ENCODE measurements at regions not wholly inside any gene's neighbourhood (a gene's known extent, or its start where the extent isn't known, plus 50 kb on each side); places are given as distances from the start of the nearest gene placed in this dataset.
A peak's percentile ranks its signal among the peaks of the same experiment; 100 is the strongest.

DNA sequence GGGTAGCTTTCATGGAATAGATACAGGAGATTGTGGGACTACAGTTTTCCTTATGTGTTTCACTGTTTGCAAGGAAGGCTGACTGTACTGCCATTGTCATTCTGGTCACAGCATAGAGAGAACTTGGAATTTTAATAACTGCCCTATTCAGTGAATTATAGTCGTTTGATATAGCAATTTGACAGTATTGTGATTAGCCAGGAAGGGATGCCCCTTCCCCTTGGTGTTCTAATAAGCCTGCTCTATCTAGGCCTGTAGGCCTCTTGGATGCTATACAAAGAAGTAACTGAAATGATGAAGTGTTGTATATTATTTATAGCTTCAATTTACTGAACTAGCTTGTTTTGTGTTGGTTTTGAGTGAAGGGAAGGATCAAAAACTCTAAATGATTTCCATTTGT, 528.6 kb upstream of the CDH2 start:
- Mint-ChIP-seq H3K4me3 (no peak overlapping the region), H3K4me1 (ENCODE audit: low read depth) (peaks cover 11% of the 10 kb centered on the region; the same call in 1 of the 2 replicates), H3K9me3 (no peaks in the 10 kb centered on the region), H3K36me3 (ENCODE audit: low read depth) (no peaks in the 10 kb centered on the region), H3K27ac (no peak overlapping the region), H3K27me3 (ENCODE audit: insufficient read depth) (no peaks in the 10 kb centered on the region)
- TF ChIP-seq, protein P1, sequence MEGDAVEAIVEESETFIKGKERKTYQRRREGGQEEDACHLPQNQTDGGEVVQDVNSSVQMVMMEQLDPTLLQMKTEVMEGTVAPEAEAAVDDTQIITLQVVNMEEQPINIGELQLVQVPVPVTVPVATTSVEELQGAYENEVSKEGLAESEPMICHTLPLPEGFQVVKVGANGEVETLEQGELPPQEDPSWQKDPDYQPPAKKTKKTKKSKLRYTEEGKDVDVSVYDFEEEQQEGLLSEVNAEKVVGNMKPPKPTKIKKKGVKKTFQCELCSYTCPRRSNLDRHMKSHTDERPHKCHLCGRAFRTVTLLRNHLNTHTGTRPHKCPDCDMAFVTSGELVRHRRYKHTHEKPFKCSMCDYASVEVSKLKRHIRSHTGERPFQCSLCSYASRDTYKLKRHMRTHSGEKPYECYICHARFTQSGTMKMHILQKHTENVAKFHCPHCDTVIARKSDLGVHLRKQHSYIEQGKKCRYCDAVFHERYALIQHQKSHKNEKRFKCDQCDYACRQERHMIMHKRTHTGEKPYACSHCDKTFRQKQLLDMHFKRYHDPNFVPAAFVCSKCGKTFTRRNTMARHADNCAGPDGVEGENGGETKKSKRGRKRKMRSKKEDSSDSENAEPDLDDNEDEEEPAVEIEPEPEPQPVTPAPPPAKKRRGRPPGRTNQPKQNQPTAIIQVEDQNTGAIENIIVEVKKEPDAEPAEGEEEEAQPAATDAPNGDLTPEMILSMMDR (IDR thresholded peaks at IDR 0.05) = no peak
- no peak for DNase-seq

DNA sequence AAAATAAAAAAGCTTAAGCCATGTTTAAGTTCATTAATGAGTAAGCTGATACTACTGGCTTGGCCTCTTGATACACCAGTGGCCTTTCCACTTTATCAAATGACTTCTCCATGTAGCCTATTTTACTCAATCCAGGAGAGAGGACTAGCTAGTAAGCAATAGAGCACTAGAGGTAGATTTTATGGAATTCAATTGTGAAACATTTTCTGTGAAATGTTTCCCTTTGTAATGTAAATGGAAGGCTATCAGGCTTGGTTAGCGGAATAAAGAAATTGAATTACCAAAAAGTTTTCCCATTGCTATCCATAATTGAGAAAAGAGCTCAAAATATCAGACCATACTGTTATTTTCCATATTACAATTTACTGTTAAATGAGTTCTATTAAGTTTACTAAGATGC, 515.4 kb upstream of the CDH2 start:
- no peaks in the 10 kb centered on the region for H3K36me3 Mint-ChIP-seq (ENCODE audit: low read depth)
- H3K4me3 Mint-ChIP-seq = no peak overlapping the region
- H3K27me3 Mint-ChIP-seq (ENCODE audit: insufficient read depth) = no peaks in the 10 kb centered on the region
- H3K27ac Mint-ChIP-seq = no peak overlapping the region
- no peak for DNase-seq
- TF ChIP-seq, protein P1 (IDR thresholded peaks at IDR 0.05) = no peak
- peaks cover 46% of the 10 kb centered on the region for H3K4me1 Mint-ChIP-seq (ENCODE audit: low read depth)
- H3K9me3 Mint-ChIP-seq = no peaks in the 10 kb centered on the region

DNA sequence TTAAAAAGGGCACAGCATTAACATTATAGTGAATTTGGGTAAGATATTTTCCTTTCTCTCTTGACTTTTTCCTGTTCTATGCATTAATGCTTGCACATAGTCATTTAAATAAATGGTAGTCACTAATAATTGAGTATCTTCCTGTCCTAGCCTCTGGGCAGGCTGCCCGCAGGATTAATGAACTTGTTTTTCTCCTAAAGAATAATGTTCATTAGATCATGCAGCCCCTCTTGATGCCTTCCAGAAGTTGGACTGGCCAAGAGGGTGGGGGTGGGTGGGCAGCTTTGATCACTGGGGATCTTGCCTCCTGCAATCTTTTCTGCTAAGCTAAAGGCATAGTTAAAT, 514.5 kb upstream of the CDH2 start:
- no peak for DNase-seq
- H3K4me3 Mint-ChIP-seq = peak overlapping the region; percentile 66
- H3K27ac Mint-ChIP-seq = peak overlapping the region; percentile 65
- TF ChIP-seq, protein P1 (IDR thresholded peaks at IDR 0.05) = no peak
- no peaks in the 10 kb centered on the region for H3K27me3 Mint-ChIP-seq (ENCODE audit: insufficient read depth)
- peaks cover 47% of the 10 kb centered on the region for H3K4me1 Mint-ChIP-seq (ENCODE audit: low read depth)
- no peaks in the 10 kb centered on the region for H3K36me3 Mint-ChIP-seq (ENCODE audit: low read depth)
- H3K9me3 Mint-ChIP-seq = no peaks in the 10 kb centered on the region

- H3K4me3 Mint-ChIP-seq = peak overlapping the region; percentile 66
- H3K27me3 Mint-ChIP-seq (ENCODE audit: insufficient read depth) = no peaks in the 10 kb centered on the region
- H3K27ac Mint-ChIP-seq = peak overlapping the region; percentile 65
- H3K9me3 Mint-ChIP-seq = no peaks in the 10 kb centered on the region
- DNase-seq = peak; percentile 23
- peaks cover 47% of the 10 kb centered on the region for H3K4me1 Mint-ChIP-seq (ENCODE audit: low read depth)
- TF ChIP-seq, protein P1 (IDR thresholded peaks at IDR 0.05) = no peak
- H3K36me3 Mint-ChIP-seq (ENCODE audit: low read depth) = no peaks in the 10 kb centered on the region
These were observed 514.0 kb upstream of the CDH2 start for GRCh38 chr18:28690836-28691495.

GRCh38 chr18:28690100-28690499, 513.2 kb upstream of the CDH2 start:
- Mint-ChIP-seq H3K36me3 (ENCODE audit: low read depth) (no peaks in the 10 kb centered on the region), H3K9me3 (no peaks in the 10 kb centered on the region), H3K27me3 (ENCODE audit: insufficient read depth) (no peaks in the 10 kb centered on the region), H3K4me3 (no peak overlapping the region), H3K4me1 (ENCODE audit: low read depth) (peaks cover 48% of the 10 kb centered on the region), H3K27ac (no peak overlapping the region)
- TF ChIP-seq, protein P1 (IDR thresholded peaks at IDR 0.05) = no peak
- DNase-seq = no peak

DNA sequence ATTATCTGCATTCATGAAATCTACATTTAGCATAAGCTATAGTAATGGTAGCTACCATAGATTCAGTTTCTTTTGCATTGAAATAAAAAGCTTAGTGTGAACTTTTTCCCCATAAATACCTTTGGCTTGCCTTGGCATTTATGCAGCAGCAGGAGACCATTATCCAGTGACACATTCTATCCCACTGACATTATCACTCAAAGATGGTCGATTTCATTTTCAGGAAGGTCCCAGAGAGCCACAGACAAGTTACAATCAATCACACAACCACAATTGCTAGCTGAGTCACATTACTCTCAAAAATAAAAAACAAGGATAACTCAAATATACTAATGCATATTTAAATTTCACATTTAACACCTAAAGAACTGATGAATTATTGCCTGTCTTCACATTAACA, 512.7 kb upstream of the CDH2 start:
- Mint-ChIP-seq H3K4me1 (ENCODE audit: low read depth) (peaks cover 53% of the 10 kb centered on the region), H3K27me3 (ENCODE audit: insufficient read depth) (no peaks in the 10 kb centered on the region), H3K4me3 (no peak overlapping the region), H3K27ac (no peak overlapping the region), H3K36me3 (ENCODE audit: low read depth) (no peaks in the 10 kb centered on the region), H3K9me3 (no peaks in the 10 kb centered on the region)
- DNase-seq = no peak
- TF ChIP-seq, protein P1 (IDR thresholded peaks at IDR 0.05) = no peak

Measured in HFFc6 (cell line).